ENCODE measurements at regions not wholly inside any gene's neighbourhood (a gene's known extent, or its start where the extent isn't known, plus 50 kb on each side); places are given as distances from the start of the nearest gene placed in this dataset.
A peak's percentile ranks its signal among the peaks of the same experiment; 100 is the strongest.
"Not testable (repeated sequence)": the region's sequence is repeated elsewhere in the genome, so short reads cannot be mapped to it uniquely, and the experiment has no call there.

- no peak for DNase-seq (ENCODE audit: low read depth, low spot score)
- peak overlapping the region; percentile 90 for H3K27ac ChIP-seq
Observed at GRCh38 chr5:96115147-96115807, 153.6 kb upstream of the ELL2 start.

- DNase-seq (ENCODE audit: low read depth, low spot score), result peak; percentile 60
- peak overlapping the region; percentile 90 for H3K27ac ChIP-seq
Observed at GRCh38 chr5:96114736-96115135, 153.1 kb upstream of the ELL2 start.

GRCh38 chr5:96113170-96113939 is 151.7 kb upstream of the ELL2 start:
- peak overlapping the region; percentile 90 for H3K27ac ChIP-seq
- peak; percentile 54 for DNase-seq (ENCODE audit: low read depth, low spot score)

- DNase-seq (ENCODE audit: low read depth, low spot score), result no peak
- H3K27ac ChIP-seq, result peak overlapping the region; percentile 90
Observed at GRCh38 chr5:96112703-96113102, 151.1 kb upstream of the ELL2 start.

GRCh38 chr5:96112123-96112670 is 150.5 kb upstream of the ELL2 start:
- DNase-seq (ENCODE audit: low read depth, low spot score), result no peak

GRCh38 chr5:96111080-96111756 is 149.6 kb upstream of the ELL2 start:
- no peak overlapping the region for H3K27ac ChIP-seq
- no peak for DNase-seq (ENCODE audit: low read depth, low spot score)

More at GRCh38 chr5:96112123-96112670, 150.5 kb upstream of the ELL2 start:
- H3K27ac ChIP-seq, result no peak overlapping the region

GRCh38 chr5:96110300-96110699 is 148.6 kb upstream of the ELL2 start:
- no peak for DNase-seq (ENCODE audit: low read depth, low spot score)
- H3K27ac ChIP-seq, result no peak overlapping the region

- DNase-seq (ENCODE audit: low read depth, low spot score); H3K27ac ChIP-seq: not testable (repeated sequence)
Observed at GRCh38 chr5:96108629-96109028, 147.0 kb upstream of the ELL2 start.

GRCh38 chr5:96103829-96104228 is 142.2 kb upstream of the ELL2 start:
- DNase-seq (ENCODE audit: low read depth, low spot score); H3K27ac ChIP-seq: not testable (repeated sequence)

GRCh38 chr5:96101358-96102089 is 139.9 kb upstream of the ELL2 start:
- no peak for DNase-seq (ENCODE audit: low read depth, low spot score)

GRCh38 chr5:96097488-96097887 is 135.8 kb upstream of the ELL2 start:
- not testable (repeated sequence) for H3K27ac ChIP-seq; DNase-seq (ENCODE audit: low read depth, low spot score)

More at GRCh38 chr5:96101358-96102089, 139.9 kb upstream of the ELL2 start:
- no peak overlapping the region for H3K27ac ChIP-seq

- no peak for DNase-seq (ENCODE audit: low read depth, low spot score)
- peak overlapping the region; percentile 9 for H3K27ac ChIP-seq
Observed at GRCh38 chr5:96096724-96097123, 135.1 kb upstream of the ELL2 start.

GRCh38 chr5:96094904-96095303 is 133.3 kb upstream of the ELL2 start:
- peak overlapping the region; percentile 90 for H3K27ac ChIP-seq
- DNase-seq (ENCODE audit: low read depth, low spot score), result no peak

- H3K27ac ChIP-seq, result peak overlapping the region; percentile 90
- peak; percentile 45 for DNase-seq (ENCODE audit: low read depth, low spot score)
Observed at GRCh38 chr5:96093890-96094381, 132.3 kb upstream of the ELL2 start.

- no peak for DNase-seq (ENCODE audit: low read depth, low spot score)
- H3K27ac ChIP-seq, result peak overlapping the region; percentile 90
Observed at GRCh38 chr5:96093340-96093739, 131.7 kb upstream of the ELL2 start.

- no peak for DNase-seq (ENCODE audit: low read depth, low spot score)
- H3K27ac ChIP-seq, result peak overlapping the region; percentile 90
Observed at GRCh38 chr5:96091874-96092273, 130.2 kb upstream of the ELL2 start.

- DNase-seq (ENCODE audit: low read depth, low spot score), result no peak
- H3K27ac ChIP-seq, result no peak overlapping the region
Observed at GRCh38 chr5:96090215-96090614, 128.6 kb upstream of the ELL2 start.

GRCh38 chr5:96088706-96089498 is 127.3 kb upstream of the ELL2 start:
- H3K27ac ChIP-seq, result no peak overlapping the region
- DNase-seq (ENCODE audit: low read depth, low spot score), result no peak

- H3K27ac ChIP-seq, result no peak overlapping the region
- DNase-seq (ENCODE audit: low read depth, low spot score), result no peak
Observed at GRCh38 chr5:96087939-96088338, 126.3 kb upstream of the ELL2 start.
